Panc1 (cell line): ENCODE measurements at regions not wholly inside any gene's neighbourhood (a gene's known extent, or its start where the extent isn't known, plus 50 kb on each side); places are given as distances from the start of the nearest gene placed in this dataset.

Experiments
- ATAC-seq: fragments of 200-7000 bp; cut with Tn5 transposase; 2 replicates; pipeline ENCODE4 v1.9.1; 2020; ENCODE audit warnings: mild to moderate bottlenecking, moderate library complexity
- BruUV-seq: library from RNA; stranded (reverse); fragments of 400-500 nt; replicated peaks from 2 replicates; lab custom pipeline; 2021; lab: Mats Ljungman, UMichigan
- CTCF ChIA-PET: fragments of 300-600 bp; sonication (Branson Sonifier 250); formaldehyde crosslinking; loops from one replicate; lab custom pipeline; 2022; ENCODE audit warnings: antibody characterized with exemption; lab: Charles Lee
- POLR2A ChIA-PET: fragments of 300-600 bp; sonication (Branson Sonifier 250); formaldehyde crosslinking; loops from one replicate; lab custom pipeline; 2022; ENCODE audit warnings: antibody characterized with exemption; lab: Charles Lee
- DNase-seq: peaks from one replicate; pipeline ENCODE4 v3.0.0-alpha.2; 2010; ENCODE audit warnings: low read depth, low spot score
- H3K27ac ChIP-seq: 2 replicates; pipeline ENCODE4 v1.5.1; 2011; ENCODE audit warnings: mild to moderate bottlenecking, low read length, inconsistent platforms
- H3K27me3 ChIP-seq: fragments of 200-500 bp; sonication (Bioruptor generic); 2 replicates; pipeline ENCODE4 v1.6.0; 2014; ENCODE audit warnings: low read length, inconsistent platforms; ENCODE audit not compliant: control insufficient read depth, insufficient read depth
- H3K36me3 ChIP-seq: fragments of 200-500 bp; sonication (Bioruptor generic); 2 replicates; pipeline ENCODE4 v1.5.1; 2014; ENCODE audit warnings: inconsistent platforms, mild to moderate bottlenecking, low read length, moderate library complexity; ENCODE audit not compliant: control insufficient read depth, insufficient read depth
- H3K4me1 ChIP-seq: 2 replicates; pipeline ENCODE4 v1.5.1; 2011; ENCODE audit warnings: inconsistent platforms, mild to moderate bottlenecking, low read length, moderate library complexity; ENCODE audit not compliant: control insufficient read depth, insufficient read depth
- H3K4me3 ChIP-seq, 2 experiments: 2 replicates each; pipeline ENCODE4 v1.5.1; 2011 to 2012; ENCODE audit warnings: low read depth in 2 of 2, low read length in 2 of 2, mild to moderate bottlenecking in 2 of 2, inconsistent platforms in 1 of 2, moderate library complexity in 1 of 2
- H3K9me3 ChIP-seq: fragments of 200-500 bp; sonication (Bioruptor generic); 2 replicates; pipeline ENCODE4 v1.5.1; 2014; ENCODE audit warnings: low read depth, mild to moderate bottlenecking, inconsistent platforms, low read length, moderate library complexity; ENCODE audit not compliant: control insufficient read depth, insufficient read depth
- CTCF ChIP-seq: fragments of 450-650 bp; IDR thresholded peaks from 2 replicates; pipeline ENCODE4 v1.5.1; 2017; ENCODE audit warnings: mild to moderate bottlenecking
- POLR2AphosphoS5 ChIP-seq: IDR thresholded peaks from 2 replicates; pipeline ENCODE4 v1.6.1; 2012; ENCODE audit warnings: mild to moderate bottlenecking, low read depth, low read length, moderate library complexity
- REST ChIP-seq, 2 experiments: IDR thresholded peaks; 2 replicates each; pipeline ENCODE4 v1.6.1; 2011 to 2012; ENCODE audit warnings: low read depth in 2 of 2, control low read depth in 1 of 2, low read length in 1 of 2, mild to moderate bottlenecking in 1 of 2, moderate library complexity in 1 of 2; ENCODE audit not compliant: insufficient read depth in 1 of 2
- SIN3A ChIP-seq: IDR thresholded peaks from 2 replicates; pipeline ENCODE4 v1.6.1; 2012; ENCODE audit warnings: low read depth, mild to moderate bottlenecking, low read length, moderate library complexity, borderline replicate concordance; ENCODE audit not compliant: insufficient read depth
- TCF7L2 ChIP-seq: IDR thresholded peaks from 2 replicates; pipeline ENCODE4 v1.6.1; 2011; ENCODE audit warnings: mild to moderate bottlenecking, low read depth, low read length, inconsistent platforms
- in situ Hi-C: cut with HindIII; loops from 2 replicates; pipeline ENCODE4 v1.10.0; 2016; ENCODE audit warnings: low sequenced_read_pairs, low pct_unique_long_range_greater_than_20kb
- intact Hi-C: fragments of 100-400 bp; cut with micrococcal nuclease; formaldehyde crosslinking; loops from one replicate; pipeline ENCODE4 v1.10.0; 2022; ENCODE audit not compliant: unreplicated experiment

- no peak overlapping the region for H3K27ac ChIP-seq
- H3K4me3 ChIP-seq = no peak overlapping the region
- no peaks in the 10 kb centered on the region for H3K4me1 ChIP-seq
- CTCF ChIA-PET = no interaction called here
- in situ Hi-C loops (no loop called here), intact Hi-C loops (no loop called here)
- DNase-seq (no peak), ATAC-seq (no peak)
- no peaks in the 10 kb centered on the region for H3K9me3 ChIP-seq
- TF ChIP-seq REST (IDR thresholded peaks at IDR 0.05; ENCODE audit: insufficient read depth in 1 of 2, low read depth in 2 of 2, low read length in 1 of 2) (no peak), POLR2AphosphoS5 (no peak), SIN3A (no peak), TCF7L2 (no peak), CTCF (no peak)
- no TSS peak for BruUV-seq
- no peaks in the 10 kb centered on the region for H3K36me3 ChIP-seq
- POLR2A ChIA-PET = no interaction called here
- no peaks in the 10 kb centered on the region; the same call in 1 of the 2 replicates for H3K27me3 ChIP-seq
Measured at GRCh38 chr1:112234710-112235109, 161.3 kb upstream of the CTTNBP2NL start.

- ATAC-seq (no peak), DNase-seq (no peak)
- in situ Hi-C loops (no loop called here), intact Hi-C loops (no loop called here)
- Histone ChIP-seq H3K4me1 (no peaks in the 10 kb centered on the region), H3K27ac (no peak overlapping the region), H3K27me3 (no peaks in the 10 kb centered on the region; the same call in 1 of the 2 replicates), H3K36me3 (no peaks in the 10 kb centered on the region), H3K9me3 (no peaks in the 10 kb centered on the region), H3K4me3 (no peak overlapping the region)
- no peak for TF ChIP-seq CTCF
- TF ChIP-seq SIN3A = no peak
- TF ChIP-seq POLR2AphosphoS5 = no peak
- TF ChIP-seq TCF7L2 = no peak
- TF ChIP-seq REST (IDR thresholded peaks at IDR 0.05; ENCODE audit: insufficient read depth in 1 of 2, low read depth in 2 of 2, low read length in 1 of 2) = no peak
- CTCF ChIA-PET = no interaction called here
- no TSS peak for BruUV-seq
- POLR2A ChIA-PET = no interaction called here
Measured at GRCh38 chr1:112237983-112238545, 157.9 kb upstream of the CTTNBP2NL start.
